ENCODE measurements at regions not wholly inside any gene's neighbourhood (a gene's known extent, or its start where the extent isn't known, plus 50 kb on each side); places are given as distances from the start of the nearest gene placed in this dataset.

GRCh38 chr15:96187341-96188305 is 142.9 kb upstream of the NR2F2 start (continued):
- TF ChIP-seq, protein P1, sequence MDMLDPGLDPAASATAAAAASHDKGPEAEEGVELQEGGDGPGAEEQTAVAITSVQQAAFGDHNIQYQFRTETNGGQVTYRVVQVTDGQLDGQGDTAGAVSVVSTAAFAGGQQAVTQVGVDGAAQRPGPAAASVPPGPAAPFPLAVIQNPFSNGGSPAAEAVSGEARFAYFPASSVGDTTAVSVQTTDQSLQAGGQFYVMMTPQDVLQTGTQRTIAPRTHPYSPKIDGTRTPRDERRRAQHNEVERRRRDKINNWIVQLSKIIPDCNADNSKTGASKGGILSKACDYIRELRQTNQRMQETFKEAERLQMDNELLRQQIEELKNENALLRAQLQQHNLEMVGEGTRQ (IDR thresholded peaks at IDR 0.05; ENCODE audit: low read length) = no peak
- TF ChIP-seq RFX5 (IDR thresholded peaks at IDR 0.05; ENCODE audit: borderline replicate concordance, low read depth, low read length) (no peak), CHD1 (IDR thresholded peaks at IDR 0.05; ENCODE audit: low read depth, low read length) (no peak)

Data from H1 (cell line).